HepG2 (cell line): ENCODE measurements at regions not wholly inside any gene's neighbourhood (a gene's known extent, or its start where the extent isn't known, plus 50 kb on each side); places are given as distances from the start of the nearest gene placed in this dataset.

Experiments used
- ATAC-seq: fragments of 200-7000 bp; cut with Tn5 transposase; 3 replicates; pipeline ENCODE4 v1.9.1; 2020; ENCODE audit warnings: mild to moderate bottlenecking, moderate library complexity
- BruUV-seq: library from RNA; stranded (reverse); fragments of 400-500 nt; replicated peaks from 2 replicates; lab custom pipeline; 2021; lab: Mats Ljungman, UMichigan
- CTCF ChIA-PET: fragments of 300-600 bp; formaldehyde crosslinking; extraction: SDS; loops from one replicate; lab custom pipeline; 2021; ENCODE audit warnings: low total read pairs, inconsistent platforms, low intra/inter-chr PET ratio; lab: Yijun Ruan, JAX
- POLR2A ChIA-PET: fragments of 350-600 bp; sonication (Branson Sonifier 250); formaldehyde crosslinking; loops from one replicate; lab custom pipeline; 2020; ENCODE audit warnings: antibody characterized with exemption, inconsistent platforms; lab: Yijun Ruan, JAX
- DNase-seq: peaks from one replicate; pipeline ENCODE4 v3.0.0-alpha.2; 2015; ENCODE audit warnings: low spot score
- FAIRE-seq: peaks from 3 replicates; lab custom pipeline; 2011; peaks lifted over from hg19 to GRCh38; lab: Jason Lieb, UNC
- H2AFZ ChIP-seq: one replicate; pipeline ENCODE4 v1.6.1; 2011; ENCODE audit warnings: low read length, inconsistent platforms
- H3K27ac ChIP-seq: fragments of 300-600 bp; 3 replicates; pipeline ENCODE4 v1.8.0; 2011; ENCODE audit warnings: mixed run types, mild to moderate bottlenecking, mixed read lengths, low read length, inconsistent platforms; ENCODE audit not compliant: insufficient read depth; ENCODE audit errors: extremely low read length
- H3K27me3 ChIP-seq, 2 experiments: fragments of 200-600 bp in 1 of 2; 2 replicates in 1 of 2; 3 replicates in 1 of 2; pipeline versions ENCODE4 v1.6.0 to v1.8.0; 2011; ENCODE audit warnings: low read length in 2 of 2, mild to moderate bottlenecking in 2 of 2, moderate library complexity in 2 of 2, inconsistent platforms in 1 of 2; ENCODE audit not compliant: insufficient read depth in 2 of 2, control insufficient read depth in 1 of 2
- H3K36me3 ChIP-seq, 2 experiments: fragments of 200-600 bp in 1 of 2; replicated peaks in 1 of 2; 2 replicates in 1 of 2; 3 replicates in 1 of 2; pipeline versions ENCODE4 v1.5.1 to v1.8.0; 2011; ENCODE audit warnings: low read length in 2 of 2, inconsistent platforms in 1 of 2; ENCODE audit not compliant: insufficient read depth in 2 of 2, control insufficient read depth in 1 of 2
- H3K4me1 ChIP-seq: 2 replicates; pipeline ENCODE4 v1.5.1; 2012; ENCODE audit warnings: low read length, inconsistent platforms; ENCODE audit not compliant: insufficient read depth
- H3K4me2 ChIP-seq: 2 replicates; pipeline ENCODE4 v1.6.0; 2011; ENCODE audit warnings: low read depth, low read length, inconsistent platforms
- H3K4me3 ChIP-seq, 3 experiments: fragments of 200-600 bp in 1 of 3; sonication (generic), shearing (Covaris generic) in 1 of 3; replicated peaks in 1 of 3; 2 replicates each; pipeline ENCODE4 v1.5.1; 2011 to 2016; ENCODE audit warnings: low read length in 3 of 3, inconsistent platforms in 2 of 3, low read depth in 2 of 3, mild to moderate bottlenecking in 2 of 3, control low read depth in 1 of 3, mixed read lengths in 1 of 3; ENCODE audit not compliant: insufficient read depth in 1 of 3
- H3K79me2 ChIP-seq: one replicate; pipeline ENCODE4 v1.6.1; 2011; ENCODE audit warnings: low read length, inconsistent platforms; ENCODE audit not compliant: insufficient read depth
- H3K9ac ChIP-seq: 2 replicates; pipeline ENCODE4 v1.6.0; 2011; ENCODE audit warnings: mild to moderate bottlenecking, low read depth, low read length, inconsistent platforms; ENCODE audit not compliant: insufficient read depth
- H3K9me3 ChIP-seq: 2 replicates; pipeline ENCODE4 v1.5.1; 2012; ENCODE audit warnings: mild to moderate bottlenecking, low read length
- H4K20me1 ChIP-seq: 2 replicates; pipeline ENCODE4 v1.6.0; 2011; ENCODE audit warnings: inconsistent platforms, mild to moderate bottlenecking, low read length, moderate library complexity; ENCODE audit not compliant: insufficient read depth
- ATF7-NPFF ChIP-seq: sonication (generic); formaldehyde crosslinking; IDR thresholded peaks from 2 replicates; pipeline ENCODE4 v1.8.1; 2023; ENCODE audit warnings: mild to moderate bottlenecking, low read depth, missing genetic modification reagents, moderate library complexity
- CCAR2 ChIP-seq: fragments of 200-400 bp; formaldehyde crosslinking; optimal IDR thresholded peaks from 2 replicates; pipeline ENCODE3; 2018; ENCODE audit warnings: low read depth, mild to moderate bottlenecking, low read length, moderate library complexity
- DDIT3 ChIP-seq: sonication (generic); formaldehyde crosslinking; IDR thresholded peaks from 2 replicates; pipeline ENCODE4 v1.4.0; 2020; ENCODE audit warnings: mild to moderate bottlenecking, missing genetic modification reagents
- JUNB ChIP-seq: sonication (generic); formaldehyde crosslinking; IDR thresholded peaks from 2 replicates; pipeline ENCODE4 v1.8.0; 2022; ENCODE audit warnings: missing genetic modification reagents, mild to moderate bottlenecking, borderline replicate concordance
- PAXIP1 ChIP-seq: sonication (generic); formaldehyde crosslinking; conservative IDR thresholded peaks from 2 replicates; pipeline ENCODE4 v1.4.0; 2020; ENCODE audit warnings: mild to moderate bottlenecking, missing genetic modification reagents, moderate library complexity
- PLRG1 ChIP-seq: fragments of 450-650 bp; conservative IDR thresholded peaks from 2 replicates; pipeline ENCODE4 v1.6.1; 2016
- RBFOX2 ChIP-seq: fragments of 200-400 bp; formaldehyde crosslinking; IDR thresholded peaks from 2 replicates; pipeline ENCODE4 v1.6.1; 2017; ENCODE audit warnings: low read depth, mild to moderate bottlenecking, low read length
- ZKSCAN8 ChIP-seq: IDR thresholded peaks from 2 replicates; pipeline ENCODE4 v1.6.1; 2016; ENCODE audit warnings: borderline replicate concordance, missing genetic modification reagents, missing compliant biosample characterization
- ZNF354B ChIP-seq: sonication (generic); formaldehyde crosslinking; IDR thresholded peaks from 2 replicates; pipeline ENCODE4 v1.8.0; 2022; ENCODE audit warnings: mild to moderate bottlenecking, missing genetic modification reagents
- ZSCAN21 ChIP-seq: sonication (generic); formaldehyde crosslinking; IDR thresholded peaks from 2 replicates; pipeline ENCODE4 v1.8.0; 2022; ENCODE audit warnings: mild to moderate bottlenecking, missing genetic modification reagents, moderate library complexity, borderline replicate concordance
- WGBS: methylation state at CpG from one replicate; pipeline ENCODE4 v1.1.6; 2017; ENCODE audit warnings: low lambda C conversion rate; 5-methylcytosine and 5-hydroxymethylcytosine counted together
- in situ Hi-C: cut with HindIII; loops from 2 replicates; pipeline ENCODE4 v1.10.0; 2017; ENCODE audit warnings: low pct_unique_long_range_greater_than_20kb; ENCODE audit not compliant: extremely low pct_ligation_motif_present
- intact Hi-C: fragments of 100-400 bp; cut with micrococcal nuclease; formaldehyde crosslinking; loops from one replicate; pipeline ENCODE4 v1.10.0; 2022; ENCODE audit not compliant: unreplicated experiment
- TF ChIP-seq, protein P1 (sequence below): sonication (generic); formaldehyde crosslinking; IDR thresholded peaks from 2 replicates; pipeline ENCODE4 v1.5.1; 2020; ENCODE audit warnings: mild to moderate bottlenecking, missing genetic modification reagents

- Histone ChIP-seq H3K36me3 (no peaks in the 10 kb centered on the region), H3K4me2 (no peak overlapping the region), H3K9ac (no peak overlapping the region), H3K27me3 (no peaks in the 10 kb centered on the region; a peak in 1 of 5 replicates), H2AFZ (no peak overlapping the region), H3K4me1 (no peaks in the 10 kb centered on the region), H3K27ac (no peak overlapping the region), H3K4me3 (no peak overlapping the region), H4K20me1 (no peaks in the 10 kb centered on the region), H3K79me2 (no peaks in the 10 kb centered on the region), H3K9me3 (no peaks in the 10 kb centered on the region)
- FAIRE-seq: no peak
- TF ChIP-seq PAXIP1 (CRISPR knock-in tag): no peak
- no peak for DNase-seq
- no peak for ATAC-seq
- WGBS: 62% methylated on average over 5 of the region's 5 CpGs
- in situ Hi-C loops: no loop called here
- intact Hi-C loops: no loop called here
- no TSS peak for BruUV-seq
- POLR2A ChIA-PET: no interaction called here
- CTCF ChIA-PET: no interaction called here
Measured at GRCh38 chr6:8225113-8225512, 122.8 kb upstream of the EEF1E1 start.

DNA sequence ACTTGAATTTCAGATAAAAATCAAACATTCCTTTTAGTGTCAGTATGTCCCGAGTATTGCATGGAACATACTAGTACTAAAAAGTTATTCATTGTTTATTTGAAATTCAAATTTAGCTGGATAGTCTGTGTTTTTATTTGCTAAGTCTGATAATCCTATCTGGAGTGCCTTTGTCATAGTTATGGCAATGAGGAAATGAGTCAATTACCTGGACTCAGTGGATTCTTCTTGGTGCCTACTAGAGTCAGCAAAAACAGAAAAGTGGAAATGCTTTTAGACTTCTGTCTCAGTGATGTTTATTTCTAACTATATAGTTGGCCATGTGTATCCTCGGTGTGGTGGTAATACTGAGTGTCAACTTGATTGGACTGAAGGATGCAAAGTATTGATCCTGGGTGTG lies 121.3 kb upstream of the EEF1E1 start:
- no peaks in the 10 kb centered on the region for H3K36me3 ChIP-seq
- no peak for DNase-seq
- no TSS peak for BruUV-seq
- no peaks in the 10 kb centered on the region for H3K9me3 ChIP-seq
- H3K79me2 ChIP-seq: no peaks in the 10 kb centered on the region
- FAIRE-seq: no peak
- H3K9ac ChIP-seq: no peak overlapping the region
- no peak overlapping the region for H2AFZ ChIP-seq
- 0% methylated on average over 2 of the region's 2 CpGs for WGBS
- ChIA-PET POLR2A (no interaction called here), CTCF (no interaction called here)
- TF ChIP-seq ZKSCAN8 (CRISPR knock-in tag) (no peak), ATF7-NPFF (CRISPR knock-in tag) (no peak), PLRG1 (no peak), DDIT3 (CRISPR knock-in tag) (no peak), ZNF354B (CRISPR knock-in tag) (no peak), ZSCAN21 (CRISPR knock-in tag) (no peak), CCAR2 (no peak), JUNB (CRISPR knock-in tag) (no peak), RBFOX2 (no peak)
- TF ChIP-seq, protein P1, sequence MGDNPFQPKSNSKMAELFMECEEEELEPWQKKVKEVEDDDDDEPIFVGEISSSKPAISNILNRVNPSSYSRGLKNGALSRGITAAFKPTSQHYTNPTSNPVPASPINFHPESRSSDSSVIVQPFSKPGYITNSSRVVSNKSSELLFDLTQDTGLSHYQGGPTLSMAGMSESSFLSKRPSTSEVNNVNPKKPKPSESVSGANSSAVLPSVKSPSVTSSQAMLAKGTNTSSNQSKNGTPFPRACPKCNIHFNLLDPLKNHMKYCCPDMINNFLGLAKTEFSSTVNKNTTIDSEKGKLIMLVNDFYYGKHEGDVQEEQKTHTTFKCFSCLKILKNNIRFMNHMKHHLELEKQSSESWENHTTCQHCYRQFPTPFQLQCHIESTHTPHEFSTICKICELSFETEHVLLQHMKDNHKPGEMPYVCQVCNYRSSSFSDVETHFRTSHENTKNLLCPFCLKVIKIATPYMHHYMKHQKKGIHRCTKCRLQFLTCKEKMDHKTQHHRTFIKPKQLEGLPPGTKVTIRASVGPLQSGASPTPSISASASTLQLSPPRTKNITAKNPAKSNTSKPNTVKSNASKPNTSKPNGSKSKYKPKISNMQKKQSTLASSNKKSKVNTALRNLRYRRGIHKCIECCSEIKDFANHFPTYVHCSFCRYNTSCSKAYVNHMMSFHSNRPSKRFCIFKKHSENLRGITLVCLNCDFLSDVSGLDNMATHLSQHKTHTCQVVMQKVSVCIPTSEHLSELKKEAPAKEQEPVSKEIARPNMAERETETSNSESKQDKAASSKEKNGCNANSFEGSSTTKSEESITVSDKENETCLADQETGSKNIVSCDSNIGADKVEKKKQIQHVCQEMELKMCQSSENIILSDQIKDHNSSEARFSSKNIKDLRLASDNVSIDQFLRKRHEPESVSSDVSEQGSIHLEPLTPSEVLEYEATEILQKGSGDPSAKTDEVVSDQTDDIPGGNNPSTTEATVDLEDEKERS: no peak
- no peak overlapping the region for H3K4me2 ChIP-seq
- H3K27me3 ChIP-seq: no peaks in the 10 kb centered on the region
- no peak for ATAC-seq
- H4K20me1 ChIP-seq: no peaks in the 10 kb centered on the region
- no peak overlapping the region for H3K4me3 ChIP-seq
- intact Hi-C loops (no loop called here), in situ Hi-C loops (loop anchor here (5.0 kb wide), 1 partner anchor 91 kb away; no protein-coding TSS in a partner anchor)
- H3K4me1 ChIP-seq: no peaks in the 10 kb centered on the region
- no peak overlapping the region for H3K27ac ChIP-seq
